ENCODE measurements at regions not wholly inside any gene's neighbourhood (a gene's known extent, or its start where the extent isn't known, plus 50 kb on each side); places are given as distances from the start of the nearest gene placed in this dataset.

DNA sequence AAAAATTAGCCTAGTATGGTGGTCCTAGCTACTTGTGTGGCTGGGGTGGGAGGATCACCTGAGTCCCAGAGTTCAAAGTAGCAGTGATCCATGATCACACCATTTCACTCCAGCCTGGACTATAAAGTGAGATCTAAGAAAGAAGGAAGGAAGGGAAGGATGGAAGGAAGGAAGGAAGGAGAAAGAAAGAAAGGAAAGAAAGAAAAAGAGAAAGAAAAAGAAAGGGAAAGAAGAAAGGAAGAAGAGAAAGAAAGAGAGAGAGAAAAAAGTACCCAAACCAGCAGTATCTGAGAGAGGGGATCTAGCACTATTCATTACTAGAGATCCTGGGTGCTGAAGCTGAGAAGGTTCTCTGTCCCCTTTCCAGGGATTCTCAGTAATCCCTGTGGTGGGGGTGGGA lies 197.8 kb downstream of the CD83 start:
- H3K4me3 ChIP-seq (ENCODE audit: low read depth, low read length) = no peak overlapping the region
- TF ChIP-seq, protein P1, sequence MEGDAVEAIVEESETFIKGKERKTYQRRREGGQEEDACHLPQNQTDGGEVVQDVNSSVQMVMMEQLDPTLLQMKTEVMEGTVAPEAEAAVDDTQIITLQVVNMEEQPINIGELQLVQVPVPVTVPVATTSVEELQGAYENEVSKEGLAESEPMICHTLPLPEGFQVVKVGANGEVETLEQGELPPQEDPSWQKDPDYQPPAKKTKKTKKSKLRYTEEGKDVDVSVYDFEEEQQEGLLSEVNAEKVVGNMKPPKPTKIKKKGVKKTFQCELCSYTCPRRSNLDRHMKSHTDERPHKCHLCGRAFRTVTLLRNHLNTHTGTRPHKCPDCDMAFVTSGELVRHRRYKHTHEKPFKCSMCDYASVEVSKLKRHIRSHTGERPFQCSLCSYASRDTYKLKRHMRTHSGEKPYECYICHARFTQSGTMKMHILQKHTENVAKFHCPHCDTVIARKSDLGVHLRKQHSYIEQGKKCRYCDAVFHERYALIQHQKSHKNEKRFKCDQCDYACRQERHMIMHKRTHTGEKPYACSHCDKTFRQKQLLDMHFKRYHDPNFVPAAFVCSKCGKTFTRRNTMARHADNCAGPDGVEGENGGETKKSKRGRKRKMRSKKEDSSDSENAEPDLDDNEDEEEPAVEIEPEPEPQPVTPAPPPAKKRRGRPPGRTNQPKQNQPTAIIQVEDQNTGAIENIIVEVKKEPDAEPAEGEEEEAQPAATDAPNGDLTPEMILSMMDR (IDR thresholded peaks at IDR 0.05; ENCODE audit: low read depth, low read length, missing control alignments) = no peak
- in situ Hi-C loops (cut with HindIII; ENCODE audit: low sequenced_read_pairs) = no loop called here
- no peak for DNase-seq (ENCODE audit: low read depth)

DNA sequence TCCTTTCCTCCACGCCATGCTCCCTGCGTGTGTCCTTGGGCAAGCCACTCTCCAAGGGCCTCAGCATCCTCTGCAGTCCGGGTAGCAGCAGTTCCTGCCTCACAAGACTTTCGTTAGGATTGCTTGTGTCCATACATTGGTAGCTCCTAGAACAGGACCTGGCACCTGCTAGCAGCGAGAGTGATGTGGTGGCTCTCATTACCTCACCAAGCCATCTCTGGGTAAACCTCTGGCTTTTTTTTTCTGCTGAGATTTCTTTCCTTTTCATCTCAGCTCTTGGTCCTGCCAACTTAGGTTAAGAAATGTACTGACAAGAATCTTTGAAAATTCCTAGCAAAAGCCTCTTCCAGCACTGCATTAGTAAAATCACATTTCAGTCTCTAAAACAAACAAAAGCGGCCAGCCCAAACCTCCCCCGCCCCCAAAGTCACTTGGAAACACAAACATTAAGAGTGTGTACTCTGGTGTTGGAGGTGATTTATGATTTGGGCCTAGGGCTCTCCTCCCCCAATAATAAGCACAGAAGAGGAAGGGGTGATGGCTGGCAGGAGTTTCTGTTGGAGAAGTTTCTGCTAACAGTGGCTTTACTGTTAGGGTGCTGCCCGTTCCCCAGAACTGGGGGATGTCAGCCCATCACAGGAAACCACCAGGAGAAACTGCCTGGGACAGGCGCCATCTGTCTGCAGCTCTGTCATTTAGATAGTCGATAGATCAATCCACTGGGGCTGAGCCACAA lies 199.2 kb downstream of the CD83 start:
- in situ Hi-C loops (cut with HindIII; ENCODE audit: low sequenced_read_pairs) = no loop called here
- no peak for DNase-seq (ENCODE audit: low read depth)
- TF ChIP-seq, protein P1 (IDR thresholded peaks at IDR 0.05; ENCODE audit: low read depth, low read length, missing control alignments) = no peak
- H3K4me3 ChIP-seq (ENCODE audit: low read depth, low read length) = no peak overlapping the region

DNA sequence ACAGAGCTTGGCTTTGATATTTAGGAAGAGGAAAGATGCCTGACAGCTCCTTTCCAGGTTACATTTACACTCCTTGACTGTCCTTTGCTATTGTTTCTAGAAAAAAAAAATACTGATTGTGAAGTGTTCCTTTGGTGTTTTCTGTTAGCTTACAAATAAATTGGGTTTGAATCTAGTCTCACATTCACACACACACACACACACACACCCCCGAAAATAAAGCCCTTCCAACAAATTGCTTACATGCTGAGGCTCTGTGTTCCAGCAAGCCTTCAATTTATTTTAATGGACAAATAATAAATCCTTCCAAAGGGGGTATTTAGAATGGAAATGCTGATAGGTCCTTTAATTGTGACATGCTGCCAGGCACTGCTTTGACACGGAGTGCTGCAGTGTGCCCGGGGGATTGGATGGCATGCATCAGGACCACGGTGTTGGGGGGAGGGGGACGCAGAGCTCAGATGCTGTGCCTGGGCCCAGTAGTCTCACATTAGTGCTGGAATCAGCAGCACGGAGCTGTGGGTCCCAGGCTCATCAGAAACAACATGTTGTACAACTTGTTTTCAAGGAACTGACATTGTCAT lies 199.9 kb downstream of the CD83 start:
- in situ Hi-C loops (cut with HindIII; ENCODE audit: low sequenced_read_pairs) = no loop called here
- H3K4me3 ChIP-seq (ENCODE audit: low read depth, low read length) = no peak overlapping the region
- TF ChIP-seq, protein P1 (IDR thresholded peaks at IDR 0.05; ENCODE audit: low read depth, low read length, missing control alignments) = no peak

DNA sequence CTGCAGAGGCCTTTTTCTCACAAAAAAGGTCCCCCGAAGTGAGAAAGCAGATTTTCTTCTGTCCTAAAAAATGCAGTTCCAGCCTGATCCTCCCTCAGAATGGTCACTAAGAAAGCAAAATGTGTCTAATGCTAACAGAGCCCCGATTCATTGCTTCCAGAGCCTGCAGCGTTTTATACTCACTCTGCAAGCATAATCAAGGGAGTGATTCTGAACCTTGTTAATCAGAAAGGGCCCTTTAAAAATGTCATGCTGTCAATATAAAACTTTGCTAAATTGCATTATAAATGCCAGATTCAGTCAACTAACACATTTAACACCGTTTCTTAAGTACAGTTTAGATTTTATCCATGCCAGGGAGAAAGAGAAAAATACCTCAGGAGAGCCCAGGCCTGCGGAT lies 202.8 kb downstream of the CD83 start:
- TF ChIP-seq, protein P1 (IDR thresholded peaks at IDR 0.05; ENCODE audit: low read depth, low read length, missing control alignments) = no peak
- H3K4me3 ChIP-seq (ENCODE audit: low read depth, low read length) = no peak overlapping the region
- in situ Hi-C loops (cut with HindIII; ENCODE audit: low sequenced_read_pairs) = no loop called here
- no peak for DNase-seq (ENCODE audit: low read depth)

More for the DNA sequence above, 199.9 kb downstream of the CD83 start:
- DNase-seq (ENCODE audit: low read depth) = no peak

DNA sequence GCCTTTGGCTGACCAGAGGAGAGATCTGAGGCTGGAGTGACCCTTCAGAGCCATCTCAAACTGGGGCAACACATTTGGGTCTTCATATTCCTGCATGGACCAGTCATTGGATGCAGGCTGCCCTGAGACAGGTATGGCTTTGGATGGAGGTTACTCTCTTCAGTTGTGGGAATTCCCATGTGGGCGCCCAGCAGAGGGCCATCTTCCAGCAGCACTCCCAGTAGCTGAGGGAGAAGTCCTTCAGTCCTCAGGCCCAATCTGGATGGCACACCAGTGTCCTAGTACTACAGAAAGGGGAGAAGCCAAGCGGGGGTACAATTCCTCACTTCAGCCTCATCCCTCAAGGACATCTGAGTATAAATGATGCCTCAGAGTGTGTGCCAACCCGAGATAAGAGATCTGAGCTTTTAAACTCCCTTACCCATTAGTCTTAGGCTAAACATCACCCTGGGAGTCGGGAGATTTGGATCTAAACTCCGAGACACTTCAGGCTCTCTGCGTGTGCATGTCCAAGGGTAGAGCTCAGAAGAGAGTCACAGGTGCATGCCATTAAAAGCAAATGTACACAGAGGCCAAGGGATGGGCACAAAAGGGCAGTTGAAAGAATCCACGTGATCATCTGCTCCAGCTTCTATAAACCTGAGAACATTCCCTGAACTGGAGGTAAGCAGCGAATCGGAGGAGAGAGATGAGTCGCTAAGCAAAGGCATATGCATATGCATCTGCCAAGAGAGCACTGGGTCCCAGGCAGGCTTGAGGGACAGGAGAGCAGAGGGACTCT lies 204.6 kb downstream of the CD83 start:
- TF ChIP-seq, protein P1 (IDR thresholded peaks at IDR 0.05; ENCODE audit: low read depth, low read length, missing control alignments) = no peak
- DNase-seq (ENCODE audit: low read depth) = no peak
- H3K4me3 ChIP-seq (ENCODE audit: low read depth, low read length) = no peak overlapping the region
- in situ Hi-C loops (cut with HindIII; ENCODE audit: low sequenced_read_pairs) = no loop called here

DNA sequence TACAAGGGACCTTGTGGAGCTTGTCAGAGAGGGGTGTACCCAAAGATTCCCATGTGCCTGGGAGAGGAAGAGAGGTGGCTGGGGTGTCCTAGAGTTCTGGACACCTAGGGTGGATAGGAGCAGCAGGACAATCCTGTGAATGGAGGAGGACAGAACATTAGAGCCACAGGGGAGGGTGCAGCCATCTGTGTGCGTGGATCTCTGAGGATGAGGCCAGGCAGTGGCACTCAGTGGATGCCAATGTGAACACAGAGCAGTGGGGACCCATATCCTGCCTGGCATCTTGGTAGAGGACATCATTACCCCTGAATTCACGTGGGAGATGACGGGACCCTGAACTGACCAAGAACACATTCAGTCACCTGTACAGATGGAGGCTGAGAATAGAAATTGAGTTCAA lies 205.3 kb downstream of the CD83 start:
- H3K4me3 ChIP-seq (ENCODE audit: low read depth, low read length) = no peak overlapping the region
- TF ChIP-seq, protein P1 (IDR thresholded peaks at IDR 0.05; ENCODE audit: low read depth, low read length, missing control alignments) = no peak
- no peak for DNase-seq (ENCODE audit: low read depth)
- in situ Hi-C loops (cut with HindIII; ENCODE audit: low sequenced_read_pairs) = no loop called here

All from astrocyte of the cerebellum (primary cell).